H1 (cell line): ENCODE measurements at regions not wholly inside any gene's neighbourhood (a gene's known extent, or its start where the extent isn't known, plus 50 kb on each side); places are given as distances from the start of the nearest gene placed in this dataset.

Experiments used
- CREB1 ChIP-seq: IDR thresholded peaks from 2 replicates; pipeline ENCODE4 v1.6.1; 2012; ENCODE audit warnings: inconsistent platforms
- CTCF ChIP-seq, 3 experiments: IDR thresholded peaks; 1 replicate in 2 of 3; 2 replicates in 1 of 3; pipeline versions ENCODE4 v1.5.1 to v1.6.1; 2011; ENCODE audit warnings: low read length in 3 of 3, mild to moderate bottlenecking in 3 of 3, inconsistent platforms in 2 of 3, low read depth in 1 of 3, moderate library complexity in 1 of 3; ENCODE audit not compliant: insufficient read depth in 1 of 3; ENCODE audit errors: control extremely low read depth in 1 of 3
- EP300 ChIP-seq, 2 experiments: IDR thresholded peaks; 1 replicate in 1 of 2; 2 replicates in 1 of 2; pipeline ENCODE4 v1.6.1; 2011 to 2012; ENCODE audit warnings: low read depth in 2 of 2, low read length in 2 of 2, mild to moderate bottlenecking in 2 of 2, borderline replicate concordance in 1 of 2, inconsistent platforms in 1 of 2, moderate library complexity in 1 of 2
- FOSL1 ChIP-seq: IDR thresholded peaks from 2 replicates; pipeline ENCODE4 v1.6.1; 2011; ENCODE audit warnings: mild to moderate bottlenecking, low read depth, low read length, moderate library complexity; ENCODE audit not compliant: insufficient read depth
- POLR2AphosphoS5 ChIP-seq: IDR thresholded peaks from 2 replicates; pipeline ENCODE4 v1.6.1; 2011; ENCODE audit warnings: low read depth, low read length
- SUZ12 ChIP-seq: fragments of 200-600 bp; sonication (generic); IDR thresholded peaks from 2 replicates; pipeline ENCODE4 v1.6.1; 2012; ENCODE audit warnings: mild to moderate bottlenecking, inconsistent platforms, low read length, moderate library complexity, mixed read lengths
- TF ChIP-seq, protein P1 (sequence below): IDR thresholded peaks from 2 replicates; pipeline ENCODE4 v1.6.1; 2012; ENCODE audit warnings: inconsistent platforms
- TF ChIP-seq, protein P2 (sequence below): IDR thresholded peaks from 2 replicates; pipeline ENCODE4 v1.6.1; 2012; ENCODE audit warnings: low read length, inconsistent platforms

DNA sequence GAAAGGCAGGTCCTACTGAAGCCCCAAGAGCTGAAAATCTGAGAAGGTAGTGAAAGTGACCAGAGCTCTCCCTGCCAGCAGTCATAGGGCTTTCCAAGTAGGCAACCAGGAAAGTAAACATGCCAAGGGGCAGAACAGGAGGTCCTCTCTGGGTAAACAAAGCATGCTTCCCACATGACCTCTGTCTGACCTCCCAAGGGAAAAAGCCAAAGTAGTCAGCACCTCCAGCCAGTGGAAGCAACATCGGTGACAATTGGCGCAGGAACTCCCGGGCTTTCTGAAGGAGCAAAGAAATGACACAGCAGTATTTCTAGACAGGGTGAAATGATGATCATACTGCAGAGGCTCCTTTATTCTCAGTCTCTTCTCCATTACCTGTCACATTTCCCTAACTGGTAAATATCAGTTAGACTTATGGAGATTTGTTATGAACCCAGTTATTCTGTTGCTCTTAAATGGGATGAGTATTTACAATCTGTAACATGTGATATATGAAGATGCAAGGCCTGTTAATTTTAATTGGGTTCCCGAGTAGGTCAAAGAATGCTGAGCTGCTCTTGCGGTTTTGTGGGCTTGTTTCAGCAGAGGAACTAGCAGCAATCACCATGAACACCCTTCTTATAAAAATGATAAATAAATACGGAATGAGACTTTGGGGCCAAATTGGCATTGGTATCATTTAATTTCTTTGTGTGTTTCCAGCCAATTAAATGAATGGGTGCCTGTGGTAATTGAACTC lies 321.0 kb downstream of the RND3 start:
- no peak for TF ChIP-seq POLR2AphosphoS5
- no peak for TF ChIP-seq CTCF (IDR thresholded peaks at IDR 0.05; ENCODE audit: control extremely low read depth in 1 of 3, insufficient read depth in 1 of 3, low read depth in 1 of 3, low read length in 3 of 3)
- TF ChIP-seq FOSL1: no peak
- TF ChIP-seq, protein P1, sequence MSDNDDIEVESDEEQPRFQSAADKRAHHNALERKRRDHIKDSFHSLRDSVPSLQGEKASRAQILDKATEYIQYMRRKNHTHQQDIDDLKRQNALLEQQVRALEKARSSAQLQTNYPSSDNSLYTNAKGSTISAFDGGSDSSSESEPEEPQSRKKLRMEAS: no peak
- TF ChIP-seq SUZ12: no peak
- TF ChIP-seq, protein P2, sequence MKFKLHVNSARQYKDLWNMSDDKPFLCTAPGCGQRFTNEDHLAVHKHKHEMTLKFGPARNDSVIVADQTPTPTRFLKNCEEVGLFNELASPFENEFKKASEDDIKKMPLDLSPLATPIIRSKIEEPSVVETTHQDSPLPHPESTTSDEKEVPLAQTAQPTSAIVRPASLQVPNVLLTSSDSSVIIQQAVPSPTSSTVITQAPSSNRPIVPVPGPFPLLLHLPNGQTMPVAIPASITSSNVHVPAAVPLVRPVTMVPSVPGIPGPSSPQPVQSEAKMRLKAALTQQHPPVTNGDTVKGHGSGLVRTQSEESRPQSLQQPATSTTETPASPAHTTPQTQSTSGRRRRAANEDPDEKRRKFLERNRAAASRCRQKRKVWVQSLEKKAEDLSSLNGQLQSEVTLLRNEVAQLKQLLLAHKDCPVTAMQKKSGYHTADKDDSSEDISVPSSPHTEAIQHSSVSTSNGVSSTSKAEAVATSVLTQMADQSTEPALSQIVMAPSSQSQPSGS: no peak
- TF ChIP-seq EP300 (IDR thresholded peaks at IDR 0.05; ENCODE audit: borderline replicate concordance in 1 of 2, low read depth in 2 of 2, low read length in 2 of 2): no peak
- no peak for TF ChIP-seq CREB1
